BLaER1 treated with 17β-estradiol and CSF1 and Interleukin-3, amounts not matched to agents 10 nM and 100 nM (cell line): ENCODE measurements at regions not wholly inside any gene's neighbourhood (a gene's known extent, or its start where the extent isn't known, plus 50 kb on each side); places are given as distances from the start of the nearest gene placed in this dataset.

Experiments used
- H3K27ac ChIP-seq, 11 experiments: shearing (Covaris generic); formaldehyde crosslinking; 2 replicates each; pipeline ENCODE4 v1.8.1; 2022
- H3K27me3 ChIP-seq, 11 experiments: shearing (Covaris generic); formaldehyde crosslinking; 2 replicates each; pipeline ENCODE4 v1.8.1; 2022
- H3K36me3 ChIP-seq, 11 experiments: shearing (Covaris generic); formaldehyde crosslinking; 2 replicates each; pipeline ENCODE4 v1.8.1; 2022
- H3K4me1 ChIP-seq, 10 experiments: shearing (Covaris generic); formaldehyde crosslinking; 2 replicates each; pipeline ENCODE4 v1.8.1; 2022
- H3K4me2 ChIP-seq, 11 experiments: shearing (Covaris generic); formaldehyde crosslinking; 2 replicates each; pipeline ENCODE4 v1.8.1; 2022
- H3K4me3 ChIP-seq, 10 experiments: shearing (Covaris generic); formaldehyde crosslinking; 2 replicates each; pipeline ENCODE4 v1.8.1; 2022
- H3K9ac ChIP-seq, 11 experiments: shearing (Covaris generic); formaldehyde crosslinking; 2 replicates each; pipeline ENCODE4 v1.8.1; 2022
- H3K9me3 ChIP-seq, 11 experiments: shearing (Covaris generic); formaldehyde crosslinking; replicated peaks in 1 of 11; 2 replicates each; pipeline ENCODE4 v1.8.1; 2022
- H4K20me1 ChIP-seq, 11 experiments: shearing (Covaris generic); formaldehyde crosslinking; 2 replicates each; pipeline ENCODE4 v1.8.1; 2022
- Cebpa-rat ChIP-seq, 11 experiments: shearing (Covaris generic); IDR thresholded peaks; 2 replicates each; pipeline ENCODE4 v1.8.1; 2022

- Histone ChIP-seq H3K9ac (no peak overlapping the region), H3K36me3 (no peaks in the 10 kb centered on the region), H3K27me3 (no peaks in the 10 kb centered on the region), H3K4me1 (peaks cover 0 to 34% (median 28%) of the 10 kb centered on the region in 10 experiments; a peak in 14 of 20 replicates), H4K20me1 (no peaks in the 10 kb centered on the region), H3K27ac (peak overlapping the region in 1 of 11 experiments; percentile 25; a peak in 2 of 22 replicates), H3K9me3 (peaks cover 0 to 3% (median 0%) of the 10 kb centered on the region in 11 experiments; a peak in 2 of 22 replicates), H3K4me2 (peak overlapping the region in 9 of 11 experiments; percentile 1 to 64 (median 47); a peak in 15 of 22 replicates), H3K4me3 (no peak overlapping the region; a peak in 1 of 20 replicates)
- TF ChIP-seq Cebpa-rat (IDR thresholded peaks at IDR 0.05) = no peak
Observed at GRCh38 chr1:81681601-81682266, 119.0 kb upstream of the ADGRL2 start.

DNA sequence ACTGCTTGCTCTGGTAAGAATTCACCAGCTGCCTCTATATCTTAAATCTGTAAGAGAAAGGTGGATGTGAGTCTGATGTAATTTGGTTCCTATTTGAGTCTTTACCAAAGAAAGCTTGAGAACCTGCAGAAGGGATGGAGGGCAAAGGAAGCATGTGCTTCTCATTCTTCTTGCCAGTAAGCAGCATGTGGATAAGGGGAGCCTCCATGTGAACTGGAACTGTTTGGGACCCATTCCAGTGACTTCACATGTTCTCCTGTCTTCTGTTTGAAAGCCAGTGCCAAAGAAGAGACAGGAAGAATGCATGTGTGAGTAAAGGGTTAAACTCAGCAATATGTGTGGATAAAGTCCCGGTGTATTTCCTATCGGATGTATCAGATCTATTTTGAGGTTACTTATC, 119.6 kb upstream of the ADGRL2 start:
- H4K20me1 ChIP-seq = no peaks in the 10 kb centered on the region
- peaks cover 0 to 34% (median 28%) of the 10 kb centered on the region in 10 experiments; a peak in 14 of 20 replicates for H3K4me1 ChIP-seq
- peaks cover 0 to 3% (median 0%) of the 10 kb centered on the region in 11 experiments; a peak in 2 of 22 replicates for H3K9me3 ChIP-seq
- peak overlapping the region in 9 of 11 experiments; percentile 1 to 64 (median 47); a peak in 15 of 22 replicates for H3K4me2 ChIP-seq
- no peaks in the 10 kb centered on the region for H3K36me3 ChIP-seq
- H3K27ac ChIP-seq = peak overlapping the region in 1 of 11 experiments; percentile 22; a peak in 1 of 22 replicates
- no peak overlapping the region for H3K9ac ChIP-seq
- H3K27me3 ChIP-seq = no peaks in the 10 kb centered on the region
- no peak overlapping the region; a peak in 1 of 20 replicates for H3K4me3 ChIP-seq
- no peak for TF ChIP-seq Cebpa-rat (IDR thresholded peaks at IDR 0.05)

DNA sequence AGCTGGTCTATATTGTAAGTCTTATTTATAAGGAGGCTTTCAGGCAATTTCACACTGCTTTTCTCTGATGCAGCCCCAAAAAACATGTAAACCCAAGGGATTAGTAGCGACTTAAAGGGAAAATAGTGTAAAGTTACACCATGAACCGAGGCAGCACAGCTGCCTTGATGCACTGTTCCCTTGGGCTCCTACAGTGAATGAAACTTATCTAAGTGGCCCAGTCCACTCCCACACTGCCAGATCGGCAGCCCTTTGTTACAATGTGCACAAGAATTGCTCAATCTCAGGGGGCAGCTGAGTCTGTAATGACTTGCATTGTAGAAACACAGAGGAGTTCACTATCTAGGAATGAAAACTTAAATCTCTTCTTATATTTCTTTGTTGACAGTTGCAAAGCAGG, 120.8 kb upstream of the ADGRL2 start:
- H3K4me3 ChIP-seq = no peak overlapping the region
- peak in 1 of 11 experiments; percentile 32; a peak in 1 of 22 replicates for TF ChIP-seq Cebpa-rat (IDR thresholded peaks at IDR 0.05)
- H3K9ac ChIP-seq = no peak overlapping the region
- H3K4me1 ChIP-seq = peaks cover 0 to 34% (median 28%) of the 10 kb centered on the region in 10 experiments; a peak in 14 of 20 replicates
- H3K4me2 ChIP-seq = peak overlapping the region in 8 of 11 experiments; percentile 13 to 57 (median 37); a peak in 11 of 22 replicates
- 0 out of 22 replicates have a peak overlapping the region, but pooled peaks of 1 of the 11 experiments have one; percentile 7 for H3K27ac ChIP-seq
- H3K36me3 ChIP-seq = no peaks in the 10 kb centered on the region
- no peaks in the 10 kb centered on the region for H3K27me3 ChIP-seq
- no peaks in the 10 kb centered on the region for H4K20me1 ChIP-seq
- peaks cover 0 to 3% (median 0%) of the 10 kb centered on the region in 11 experiments; a peak in 2 of 22 replicates for H3K9me3 ChIP-seq

DNA sequence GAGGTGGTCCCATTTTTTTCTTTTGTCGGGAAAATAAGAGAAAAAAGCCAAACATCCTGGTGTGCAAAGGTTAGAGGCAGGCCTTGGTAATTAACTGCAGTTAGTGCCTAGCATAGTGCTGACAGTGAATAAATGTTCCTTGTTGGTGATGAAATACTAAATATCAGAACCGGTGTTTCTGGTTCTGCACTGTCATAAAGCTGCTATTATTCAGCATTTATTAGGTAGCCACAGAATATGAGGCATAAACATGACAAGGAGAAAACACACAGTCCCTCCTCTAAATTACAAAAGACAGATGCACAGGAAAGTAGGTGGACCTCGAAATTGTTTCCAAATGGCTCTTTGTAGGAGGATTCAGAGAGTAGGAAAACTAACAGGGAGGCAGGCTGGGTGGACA, 122.0 kb upstream of the ADGRL2 start:
- no peaks in the 10 kb centered on the region for H3K9me3 ChIP-seq
- H3K4me3 ChIP-seq = no peak overlapping the region
- no peak overlapping the region for H3K27ac ChIP-seq
- H4K20me1 ChIP-seq = no peaks in the 10 kb centered on the region
- no peak overlapping the region for H3K4me2 ChIP-seq
- H3K9ac ChIP-seq = no peak overlapping the region
- no peaks in the 10 kb centered on the region for H3K27me3 ChIP-seq
- no peaks in the 10 kb centered on the region for H3K36me3 ChIP-seq
- TF ChIP-seq Cebpa-rat (IDR thresholded peaks at IDR 0.05) = no peak
- peaks cover 0 to 34% (median 28%) of the 10 kb centered on the region in 10 experiments; a peak in 14 of 20 replicates for H3K4me1 ChIP-seq

DNA sequence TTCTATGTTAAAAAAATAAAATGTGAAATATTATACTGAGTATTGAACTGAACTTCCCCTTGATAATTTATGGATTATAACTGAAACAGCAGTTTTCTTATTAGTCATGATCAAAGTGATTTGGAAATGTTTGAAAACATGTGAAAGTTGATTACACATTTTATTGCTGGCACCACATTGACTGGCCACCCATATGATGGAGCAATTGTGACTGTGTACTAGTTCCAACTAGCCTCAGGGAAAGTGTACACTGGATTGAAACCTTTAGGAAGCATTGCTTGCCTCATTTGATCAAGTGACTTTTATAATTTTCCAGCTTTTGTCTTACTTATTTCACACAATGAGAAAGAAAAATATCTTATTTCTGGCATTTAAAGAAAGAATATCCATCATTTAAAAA, 128.0 kb upstream of the ADGRL2 start:
- Histone ChIP-seq H3K9me3 (no peaks in the 10 kb centered on the region), H3K4me1 (no peaks in the 10 kb centered on the region), H3K9ac (no peak overlapping the region), H3K4me3 (no peak overlapping the region), H3K36me3 (no peaks in the 10 kb centered on the region), H3K27me3 (no peaks in the 10 kb centered on the region), H4K20me1 (no peaks in the 10 kb centered on the region), H3K4me2 (no peak overlapping the region), H3K27ac (no peak overlapping the region)
- TF ChIP-seq Cebpa-rat (IDR thresholded peaks at IDR 0.05) = no peak

DNA sequence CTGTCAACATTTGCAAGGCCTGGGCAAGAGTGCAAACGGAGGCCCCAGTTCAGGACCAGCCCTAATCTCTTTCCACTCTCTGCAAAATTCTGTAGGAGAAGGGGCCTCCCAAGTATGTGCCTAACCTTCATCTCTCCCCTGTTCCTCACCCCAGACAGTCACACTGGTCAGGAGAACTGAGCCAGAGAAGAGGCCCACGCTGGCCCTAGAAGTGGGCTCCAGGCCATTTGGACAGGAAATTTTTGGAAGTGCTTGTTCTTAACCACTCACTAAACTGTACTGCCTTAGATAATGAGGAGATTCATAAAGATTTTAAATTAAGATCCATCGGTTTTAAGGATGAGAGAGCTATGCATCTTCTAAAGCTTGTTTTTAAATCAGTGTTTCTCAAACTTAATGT, 129.7 kb upstream of the ADGRL2 start:
- H3K9ac ChIP-seq = no peak overlapping the region
- H3K27ac ChIP-seq = no peak overlapping the region
- no peaks in the 10 kb centered on the region for H3K27me3 ChIP-seq
- H4K20me1 ChIP-seq = no peaks in the 10 kb centered on the region
- H3K36me3 ChIP-seq = no peaks in the 10 kb centered on the region
- H3K4me1 ChIP-seq = no peaks in the 10 kb centered on the region
- no peak for TF ChIP-seq Cebpa-rat (IDR thresholded peaks at IDR 0.05)
- no peaks in the 10 kb centered on the region for H3K9me3 ChIP-seq
- H3K4me2 ChIP-seq = no peak overlapping the region
- H3K4me3 ChIP-seq = no peak overlapping the region

- Histone ChIP-seq H3K36me3 (no peaks in the 10 kb centered on the region), H3K4me3 (no peak overlapping the region), H3K9me3 (no peaks in the 10 kb centered on the region), H3K4me1 (no peaks in the 10 kb centered on the region), H3K27me3 (no peaks in the 10 kb centered on the region), H3K4me2 (no peak overlapping the region), H3K27ac (no peak overlapping the region), H3K9ac (no peak overlapping the region), H4K20me1 (no peaks in the 10 kb centered on the region)
- no peak for TF ChIP-seq Cebpa-rat (IDR thresholded peaks at IDR 0.05)
Observed at GRCh38 chr1:81670286-81670685, 130.4 kb upstream of the ADGRL2 start.

DNA sequence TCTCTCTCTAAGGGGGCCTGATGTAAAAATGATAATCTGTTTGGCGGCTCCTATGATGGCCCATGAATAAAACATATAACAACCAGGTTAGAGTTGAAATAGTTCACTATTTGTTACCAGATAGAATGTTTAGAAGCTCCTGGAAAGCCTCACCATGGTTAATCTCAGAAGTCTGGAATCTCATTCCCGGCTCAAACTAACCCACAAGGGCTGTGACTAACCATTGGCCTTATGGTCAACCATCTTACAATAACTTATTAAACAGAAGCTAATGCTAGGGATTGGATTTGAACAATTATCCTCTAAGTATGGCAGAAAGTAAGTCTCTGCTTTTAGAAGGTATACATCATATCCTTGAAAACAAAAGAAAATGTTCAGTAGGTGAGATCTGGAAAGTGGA, 134.1 kb upstream of the ADGRL2 start:
- TF ChIP-seq Cebpa-rat (IDR thresholded peaks at IDR 0.05) = no peak
- Histone ChIP-seq H3K4me1 (no peaks in the 10 kb centered on the region), H4K20me1 (no peaks in the 10 kb centered on the region), H3K9me3 (no peaks in the 10 kb centered on the region), H3K9ac (no peak overlapping the region), H3K27ac (no peak overlapping the region), H3K4me2 (no peak overlapping the region), H3K36me3 (no peaks in the 10 kb centered on the region), H3K4me3 (no peak overlapping the region), H3K27me3 (no peaks in the 10 kb centered on the region)

DNA sequence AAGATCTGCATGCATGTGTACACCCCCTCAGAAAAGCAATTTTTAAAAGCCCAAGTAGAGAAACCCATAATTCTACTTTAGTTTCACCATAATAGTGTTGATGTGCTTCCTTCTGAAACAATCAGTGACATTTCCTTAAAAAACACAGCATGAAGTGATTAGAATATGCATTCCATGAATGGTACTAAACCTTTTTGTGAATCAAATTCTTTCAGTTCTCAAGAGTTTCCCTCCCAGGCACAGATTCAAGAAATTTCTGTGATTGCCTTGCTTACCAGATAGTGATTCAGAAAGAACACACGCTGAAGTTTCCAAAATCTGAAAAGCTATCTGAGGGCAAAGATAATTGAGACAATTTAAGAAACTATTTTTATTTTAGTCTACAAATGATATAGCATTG, 136.4 kb upstream of the ADGRL2 start:
- no peaks in the 10 kb centered on the region for H4K20me1 ChIP-seq
- no peak overlapping the region for H3K27ac ChIP-seq
- no peak overlapping the region for H3K4me3 ChIP-seq
- TF ChIP-seq Cebpa-rat (IDR thresholded peaks at IDR 0.05) = no peak
- H3K27me3 ChIP-seq = no peaks in the 10 kb centered on the region
- H3K4me2 ChIP-seq = no peak overlapping the region
- no peaks in the 10 kb centered on the region for H3K9me3 ChIP-seq
- H3K4me1 ChIP-seq = no peaks in the 10 kb centered on the region
- H3K36me3 ChIP-seq = no peaks in the 10 kb centered on the region
- H3K9ac ChIP-seq = no peak overlapping the region
